ENCODE measurements at regions not wholly inside any gene's neighbourhood (a gene's known extent, or its start where the extent isn't known, plus 50 kb on each side); places are given as distances from the start of the nearest gene placed in this dataset.

GRCh38 chr2:195606179-195606578, 50.8 kb upstream of the SLC39A10 start:
- no peak overlapping the region for H3K4me3 ChIP-seq (ENCODE audit: low read depth, low read length)
- no peak for DNase-seq (ENCODE audit: low read depth)
- no peak for TF ChIP-seq CTCF (conservative IDR thresholded peaks at IDR 0.05; ENCODE audit: low read depth, low read length)

DNA sequence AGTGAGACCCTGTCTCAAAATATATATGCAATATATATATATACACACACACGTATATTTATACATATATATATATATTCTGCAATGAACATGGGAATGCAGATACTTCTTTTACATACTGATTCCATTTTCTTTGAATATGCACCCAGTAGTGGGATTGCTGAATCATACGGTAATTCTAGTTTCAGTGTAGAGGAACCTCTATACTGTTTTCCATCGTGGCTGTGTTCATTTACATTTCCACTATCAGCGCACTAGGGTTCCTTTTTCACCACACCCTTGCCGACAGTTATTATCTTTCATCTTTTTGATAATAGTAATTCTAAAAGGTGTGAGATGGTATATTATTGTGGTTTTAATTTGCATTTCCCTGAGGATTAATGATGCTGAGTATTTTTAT, 52.3 kb upstream of the SLC39A10 start:
- no peak for DNase-seq (ENCODE audit: low read depth)
- no peak for TF ChIP-seq CTCF (conservative IDR thresholded peaks at IDR 0.05; ENCODE audit: low read depth, low read length)
- H3K4me3 ChIP-seq (ENCODE audit: low read depth, low read length) = no peak overlapping the region

DNA sequence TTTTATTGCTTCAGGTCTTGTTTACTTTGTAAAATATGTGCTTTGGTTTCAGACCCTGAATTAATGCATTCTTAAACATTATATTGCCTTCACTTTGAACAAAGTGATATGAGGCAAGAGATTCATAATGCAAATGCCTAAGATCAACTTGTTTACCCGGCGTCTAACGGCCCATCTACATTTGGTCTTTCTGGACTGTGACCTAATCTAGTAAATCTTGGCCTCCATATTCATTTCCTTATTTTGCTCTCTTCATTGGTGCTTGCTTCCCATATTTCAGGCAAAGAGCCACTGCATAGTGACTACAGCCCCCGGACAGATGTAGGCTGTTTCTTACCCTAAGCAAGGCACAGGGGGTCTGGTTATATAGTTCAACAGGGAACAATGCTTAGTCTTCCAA, 53.0 kb upstream of the SLC39A10 start:
- DNase-seq (ENCODE audit: low read depth) = no peak
- H3K4me3 ChIP-seq (ENCODE audit: low read depth, low read length) = no peak overlapping the region
- no peak for TF ChIP-seq CTCF (conservative IDR thresholded peaks at IDR 0.05; ENCODE audit: low read depth, low read length)

DNA sequence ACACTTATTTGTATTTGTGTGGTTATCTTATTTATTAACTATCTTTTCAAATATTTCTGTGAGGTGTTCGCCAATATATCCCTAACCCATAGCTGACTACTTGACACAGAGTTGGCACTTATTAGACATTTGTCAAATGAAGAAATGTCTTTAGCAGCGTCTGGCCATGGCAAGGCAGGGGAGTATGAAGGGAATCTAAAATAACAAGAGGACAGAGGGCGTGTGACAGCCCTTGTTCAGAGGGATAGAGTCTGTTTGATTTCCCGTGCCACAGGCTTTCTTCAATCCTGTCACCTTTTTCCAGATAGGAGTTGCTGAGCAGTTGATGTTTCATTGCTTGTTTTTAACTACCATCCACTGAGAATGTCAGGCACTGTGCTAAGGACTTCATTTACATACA, 53.6 kb upstream of the SLC39A10 start:
- no peak for TF ChIP-seq CTCF (conservative IDR thresholded peaks at IDR 0.05; ENCODE audit: low read depth, low read length)
- DNase-seq (ENCODE audit: low read depth) = no peak
- H3K4me3 ChIP-seq (ENCODE audit: low read depth, low read length) = no peak overlapping the region

- H3K4me3 ChIP-seq (ENCODE audit: low read depth, low read length) = no peak overlapping the region
- DNase-seq (ENCODE audit: low read depth) = no peak
- no peak for TF ChIP-seq CTCF (conservative IDR thresholded peaks at IDR 0.05; ENCODE audit: low read depth, low read length)
Measured at GRCh38 chr2:195602687-195603086, 54.3 kb upstream of the SLC39A10 start.

GRCh38 chr2:195601361-195601760, 55.7 kb upstream of the SLC39A10 start:
- DNase-seq (ENCODE audit: low read depth) = no peak
- no peak overlapping the region for H3K4me3 ChIP-seq (ENCODE audit: low read depth, low read length)
- TF ChIP-seq CTCF (conservative IDR thresholded peaks at IDR 0.05; ENCODE audit: low read depth, low read length) = no peak

DNA sequence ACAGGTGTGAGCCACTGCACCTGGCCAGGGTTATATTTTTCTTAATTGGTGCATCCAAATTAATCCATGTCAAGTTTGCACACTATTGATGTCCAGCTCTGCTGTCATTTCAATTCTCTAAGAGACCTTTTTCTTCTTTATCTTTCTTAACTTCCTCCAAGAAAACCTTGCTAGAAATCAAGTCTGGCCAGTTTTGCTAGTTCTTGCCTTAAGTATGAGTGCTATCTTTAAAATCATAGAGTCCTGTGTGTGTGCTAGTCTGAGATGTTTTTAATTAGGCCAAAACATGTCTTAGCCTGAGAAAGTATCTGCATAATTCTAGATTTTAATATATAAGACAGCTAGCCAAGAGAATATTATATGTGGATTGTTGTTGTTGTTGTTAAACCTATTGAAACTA, 56.2 kb upstream of the SLC39A10 start:
- no peak overlapping the region for H3K4me3 ChIP-seq (ENCODE audit: low read depth, low read length)
- TF ChIP-seq CTCF (conservative IDR thresholded peaks at IDR 0.05; ENCODE audit: low read depth, low read length) = no peak
- DNase-seq (ENCODE audit: low read depth) = no peak

All from choroid plexus epithelial cell (primary cell).